ENCODE measurements at regions not wholly inside any gene's neighbourhood (a gene's known extent, or its start where the extent isn't known, plus 50 kb on each side); places are given as distances from the start of the nearest gene placed in this dataset.

GRCh38 chr19:30154410-30154809, 212.4 kb downstream of the URI1 start:
- CTCF ChIA-PET (ENCODE audit: partially characterized antibody): no interaction called here
- H3K36me3 ChIP-seq (ENCODE audit: control insufficient read depth in 2 of 4, insufficient read depth in 4 of 4, low read length in 3 of 4): no peaks in the 10 kb centered on the region
- FAIRE-seq: no peak

More at GRCh38 chr19:30154410-30154809, 212.4 kb downstream of the URI1 start:
- H4K8ac ChIP-seq (ENCODE audit: extremely low read depth, insufficient read depth, low read length): no peak overlapping the region
- no peak overlapping the region for H4K91ac ChIP-seq (replicated peaks; ENCODE audit: insufficient read length, low read length)
- no peak overlapping the region for H3K14ac ChIP-seq (ENCODE audit: insufficient read length)
- no peaks in the 10 kb centered on the region for H3K79me2 ChIP-seq (ENCODE audit: control insufficient read depth in 1 of 2, insufficient read depth in 2 of 2, low read length in 2 of 2)
- H2AFZ ChIP-seq (ENCODE audit: low read length): no peak overlapping the region
- no peak overlapping the region for H4K5ac ChIP-seq (ENCODE audit: insufficient read length, low read depth, low read length)
- WGBS, 2 experiments (ENCODE audit: extremely low coverage in 1 of 2, insufficient coverage in 1 of 2, insufficient read length in 1 of 2, insufficient replicate concordance in 2 of 2, low coverage in 1 of 2, low lambda C conversion rate in 2 of 2, missing lambda C conversion rate in 1 of 2): 89% methylated on average over 8 of the region's 8 CpGs; no CpG with 5 or more reads in 1 of the 2 experiments
- no peak for TF ChIP-seq SUZ12 (IDR thresholded peaks at IDR 0.05; ENCODE audit: low read length)
- no peak for TF ChIP-seq RNF2 (IDR thresholded peaks at IDR 0.05; ENCODE audit: borderline replicate concordance, low read depth, low read length, missing control alignments, poor library complexity, severe bottlenecking)
- TF ChIP-seq JUN (IDR thresholded peaks at IDR 0.05; ENCODE audit: low read depth, low read length): no peak
- no peak overlapping the region for H3K4me2 ChIP-seq (ENCODE audit: insufficient read depth in 1 of 2, low read depth in 2 of 2, low read length in 2 of 2)
- H3K9ac ChIP-seq (replicated peaks in 1 of 4; ENCODE audit: extremely low read depth in 1 of 4, low read depth in 3 of 4, low read length in 3 of 4): no peak overlapping the region
- H2BK120ac ChIP-seq (replicated peaks; ENCODE audit: low read depth, low read length): no peak overlapping the region
- H3K4ac ChIP-seq (replicated peaks; ENCODE audit: insufficient read length, low read depth, low read length): no peak overlapping the region
- no peak overlapping the region for H3K56ac ChIP-seq (replicated peaks; ENCODE audit: insufficient read length, low read depth, low read length)
- no peak overlapping the region for H3K18ac ChIP-seq (ENCODE audit: extremely low read depth, low read length)
- no peaks in the 10 kb centered on the region; a peak in 1 of 7 replicates for H3K4me1 ChIP-seq (replicated peaks in 1 of 4; ENCODE audit: control insufficient read depth in 3 of 4, insufficient read depth in 4 of 4, low read length in 3 of 4)
- no peaks in the 10 kb centered on the region for H4K20me1 ChIP-seq (replicated peaks in 1 of 2; ENCODE audit: control insufficient read depth in 1 of 2, insufficient read depth in 2 of 2, low read length in 2 of 2)
- no peak overlapping the region for H2BK12ac ChIP-seq (ENCODE audit: low read depth, low read length)
- no peak overlapping the region for H3K4me3 ChIP-seq (ENCODE audit: extremely low read depth in 1 of 4, insufficient read depth in 2 of 4, low read depth in 3 of 4, low read length in 4 of 4)
- POLR2A ChIA-PET (ENCODE audit: partially characterized antibody): interaction anchor here (0.9 kb wide), 1 partner anchor 52 kb away, joined by 3 read pairs; no protein-coding TSS in a partner anchor
- no peaks in the 10 kb centered on the region for H3K27me3 ChIP-seq (replicated peaks in 1 of 4; ENCODE audit: control insufficient read depth in 3 of 4, extremely low read depth in 1 of 4, insufficient read depth in 3 of 4, low read length in 3 of 4)
- no peak for DNase-seq (ENCODE audit: low read depth in 1 of 2, low spot score in 2 of 2)
- H2BK15ac ChIP-seq (ENCODE audit: low read length): no peak overlapping the region
- no peaks in the 10 kb centered on the region for H3K79me1 ChIP-seq (ENCODE audit: low read depth, low read length)
- no peak overlapping the region for H3K27ac ChIP-seq (ENCODE audit: low read depth, low read length)
- H2BK20ac ChIP-seq (ENCODE audit: low read length): no peak overlapping the region
- 0 out of 2 replicates have a peak, but pooled peaks cover 2% of the 10 kb centered on the region for H3K23me2 ChIP-seq (ENCODE audit: low read depth, low read length)
- H3K23ac ChIP-seq (ENCODE audit: insufficient read length): no peak overlapping the region
- no peak overlapping the region for H2AK5ac ChIP-seq (ENCODE audit: low read depth, low read length)
- H3K9me3 ChIP-seq (ENCODE audit: insufficient read depth in 2 of 2, low read depth in 1 of 2, low read length in 1 of 2): no peaks in the 10 kb centered on the region
- no peak overlapping the region for H2BK5ac ChIP-seq (ENCODE audit: low read depth, low read length)

All from H1 (cell line).